Thoracic aorta (tissue), 2 donors: ENCODE measurements at regions not wholly inside any gene's neighbourhood (a gene's known extent, or its start where the extent isn't known, plus 50 kb on each side); places are given as distances from the start of the nearest gene placed in this dataset.

ENCODE experiments used
- ATAC-seq: fragments of 150-250 bp; one replicate; pipeline ENCODE4 v1.8.0; 2017; ENCODE audit warnings: low read depth; ENCODE audit not compliant: insufficient number of reproducible peaks, low FRiP score
- DNase-seq: peaks from one replicate; pipeline ENCODE4 v3.0.0-alpha.2; 2020; ENCODE audit warnings: low spot score
- H3K27ac ChIP-seq, 2 donors: fragments of 200-600 bp; sonication (generic); 1 replicate in 1 of 2; 2 replicates in 1 of 2; pipeline ENCODE4 v1.5.1; 2016; ENCODE audit warnings: mild to moderate bottlenecking in 2 of 2, moderate library complexity in 2 of 2
- H3K27me3 ChIP-seq: fragments of 200-600 bp; sonication (generic); replicated peaks from 2 replicates; pipeline ENCODE4 v1.6.0; 2016; ENCODE audit warnings: mild to moderate bottlenecking; ENCODE audit not compliant: insufficient read depth
- H3K36me3 ChIP-seq: fragments of 200-600 bp; sonication (generic); one replicate; pipeline ENCODE4 v1.5.1; 2016
- H3K4me1 ChIP-seq, 2 donors: fragments of 200-600 bp; sonication (generic); 1 replicate in 1 of 2; 2 replicates in 1 of 2; pipeline versions ENCODE4 v1.5.1 to v1.6.0; 2016; ENCODE audit warnings: low read depth in 2 of 2, mild to moderate bottlenecking in 1 of 2; ENCODE audit not compliant: control insufficient read depth in 1 of 2
- H3K4me3 ChIP-seq: fragments of 200-600 bp; sonication (generic); 2 replicates; pipeline ENCODE4 v1.5.1; 2016; ENCODE audit warnings: mild to moderate bottlenecking
- H3K9me3 ChIP-seq: fragments of 200-600 bp; sonication (generic); 2 replicates; pipeline ENCODE4 v1.5.1; 2016
- CTCF ChIP-seq: fragments of 200-600 bp; sonication (generic); IDR thresholded peaks from one replicate; pipeline ENCODE4 v1.5.1; 2019; ENCODE audit warnings: antibody characterized with exemption

GRCh38 chr9:22265534-22265933, 181.1 kb upstream of the DMRTA1 start:
- no peak for ATAC-seq
- no peak overlapping the region for H3K27ac ChIP-seq
- TF ChIP-seq CTCF: no peak

GRCh38 chr9:22274477-22274876, 172.1 kb upstream of the DMRTA1 start:
- H3K27ac ChIP-seq: no peak overlapping the region
- H3K4me1 ChIP-seq: no peaks in the 10 kb centered on the region
- no peaks in the 10 kb centered on the region for H3K27me3 ChIP-seq
- no peaks in the 10 kb centered on the region for H3K9me3 ChIP-seq
- no peaks in the 10 kb centered on the region for H3K36me3 ChIP-seq
- no peak overlapping the region for H3K4me3 ChIP-seq
- ATAC-seq (no peak), DNase-seq (no peak)
- no peak for TF ChIP-seq CTCF

More at GRCh38 chr9:22265534-22265933, 181.1 kb upstream of the DMRTA1 start:
- Histone ChIP-seq H3K9me3 (peaks cover 2% of the 10 kb centered on the region), H3K27me3 (no peaks in the 10 kb centered on the region), H3K36me3 (no peaks in the 10 kb centered on the region), H3K4me3 (no peak overlapping the region), H3K4me1 (no peaks in the 10 kb centered on the region)
- no peak for DNase-seq

GRCh38 chr9:22278426-22278825, 168.2 kb upstream of the DMRTA1 start:
- no peak for ATAC-seq
- no peak for DNase-seq
- Histone ChIP-seq H3K4me3 (no peak overlapping the region), H3K27me3 (no peaks in the 10 kb centered on the region), H3K27ac (no peak overlapping the region), H3K4me1 (no peaks in the 10 kb centered on the region), H3K36me3 (no peaks in the 10 kb centered on the region), H3K9me3 (no peaks in the 10 kb centered on the region)
- TF ChIP-seq CTCF: no peak

GRCh38 chr9:22279636-22280035, 167.0 kb upstream of the DMRTA1 start:
- no peak overlapping the region for H3K27ac ChIP-seq
- no peak overlapping the region for H3K4me3 ChIP-seq
- no peaks in the 10 kb centered on the region for H3K4me1 ChIP-seq
- H3K36me3 ChIP-seq: no peaks in the 10 kb centered on the region
- no peak for DNase-seq
- ATAC-seq: no peak
- H3K9me3 ChIP-seq: no peaks in the 10 kb centered on the region
- no peaks in the 10 kb centered on the region for H3K27me3 ChIP-seq
- no peak for TF ChIP-seq CTCF

- no peak for TF ChIP-seq CTCF
- ATAC-seq: no peak
- H3K4me1 ChIP-seq: no peaks in the 10 kb centered on the region
These were observed 161.6 kb upstream of the DMRTA1 start for GRCh38 chr9:22285066-22285465.

More at GRCh38 chr9:22285066-22285465, 161.6 kb upstream of the DMRTA1 start:
- Histone ChIP-seq H3K36me3 (no peaks in the 10 kb centered on the region), H3K4me3 (no peak overlapping the region), H3K9me3 (no peaks in the 10 kb centered on the region), H3K27me3 (no peaks in the 10 kb centered on the region), H3K27ac (no peak overlapping the region)
- no peak for DNase-seq
